8988T (cell line): ENCODE measurements at regions not wholly inside any gene's neighbourhood (a gene's known extent, or its start where the extent isn't known, plus 50 kb on each side); places are given as distances from the start of the nearest gene placed in this dataset.

Experiments
- DNase-seq: peaks from one replicate; pipeline ENCODE4 v3.0.0; 2011

DNA sequence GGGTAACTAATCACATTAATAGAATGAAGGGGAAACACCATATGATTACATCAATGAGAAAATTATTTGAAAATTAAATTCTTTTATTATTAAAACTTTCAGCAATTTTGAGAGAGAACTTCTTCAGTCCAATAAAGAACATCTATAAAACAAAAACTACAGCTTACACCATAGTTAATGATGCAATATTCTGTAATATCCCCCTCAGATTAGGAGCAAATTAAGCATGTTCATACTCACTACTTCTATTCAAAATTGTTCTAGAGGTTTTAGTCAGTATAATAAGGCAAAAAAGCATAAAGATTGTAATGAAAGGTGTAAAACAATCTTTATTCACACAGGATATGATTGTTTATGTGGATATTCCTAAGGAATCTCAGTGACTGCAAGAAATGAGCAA is 465.4 kb downstream of the CD109 start:
- DNase-seq, result no peak

DNA sequence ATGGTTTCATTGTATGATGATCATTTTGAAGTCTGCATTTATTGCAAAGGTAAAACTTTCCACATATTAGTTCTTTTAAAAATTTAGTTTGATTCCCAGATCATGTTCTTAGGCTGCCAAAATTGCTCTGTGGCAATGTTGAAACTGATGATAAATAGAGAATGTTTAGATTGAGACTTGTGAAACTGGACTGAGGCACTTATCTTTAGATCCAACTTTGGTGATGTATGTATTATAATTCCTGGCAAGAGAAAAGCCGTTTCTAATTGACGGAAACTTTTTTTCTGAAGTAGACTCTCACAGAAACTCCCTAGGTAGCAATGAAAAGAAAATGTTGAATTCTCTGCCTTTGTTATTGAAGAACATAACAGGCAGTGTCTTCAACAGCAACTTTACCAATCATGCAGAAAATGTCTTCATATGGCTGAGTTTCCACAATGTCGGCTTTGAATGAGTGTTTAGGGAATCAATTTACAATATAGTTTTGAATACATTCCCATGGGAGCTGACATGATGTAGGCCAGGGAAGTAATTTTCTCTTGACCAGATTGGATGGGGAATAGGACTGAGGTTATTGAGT is 456.2 kb downstream of the CD109 start:
- no peak for DNase-seq

DNA sequence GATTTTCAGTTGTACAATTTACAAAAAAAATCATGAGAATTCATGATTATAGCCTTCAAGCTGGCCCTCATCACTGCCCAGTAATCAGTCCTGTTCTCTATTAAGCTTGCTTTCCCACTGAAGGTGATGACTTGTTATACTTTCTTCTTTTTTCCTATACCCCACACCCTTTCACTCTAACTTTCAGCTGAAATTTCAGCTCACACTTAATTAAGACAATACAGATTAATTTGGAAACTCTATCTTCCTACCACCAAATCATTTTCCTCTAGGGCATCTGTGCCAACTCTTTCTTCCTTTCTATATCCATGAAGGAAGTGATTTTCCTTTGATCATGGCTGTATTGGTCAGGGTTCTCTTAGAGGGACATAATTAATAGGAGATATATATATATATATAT is 449.9 kb downstream of the CD109 start:
- no peak for DNase-seq

DNA sequence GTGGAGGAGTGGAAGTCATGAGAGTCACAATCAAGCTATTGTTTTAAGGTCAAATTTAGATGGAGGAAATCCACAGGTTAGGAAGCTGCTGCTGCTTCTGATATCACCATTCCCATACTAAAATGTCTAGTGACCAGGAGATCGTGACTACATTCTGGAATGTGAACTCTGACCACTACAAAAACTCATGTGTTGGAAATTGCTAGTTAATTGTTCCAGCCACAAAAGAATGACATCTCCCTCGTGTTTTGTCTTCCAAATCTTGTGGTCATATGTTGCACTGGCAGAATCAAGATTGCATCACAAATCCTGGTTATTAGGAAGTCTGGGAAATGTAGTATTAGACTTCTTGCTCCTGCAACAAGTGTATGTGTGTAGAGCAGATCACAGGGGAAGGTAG is 441.9 kb downstream of the CD109 start:
- no peak for DNase-seq

DNA sequence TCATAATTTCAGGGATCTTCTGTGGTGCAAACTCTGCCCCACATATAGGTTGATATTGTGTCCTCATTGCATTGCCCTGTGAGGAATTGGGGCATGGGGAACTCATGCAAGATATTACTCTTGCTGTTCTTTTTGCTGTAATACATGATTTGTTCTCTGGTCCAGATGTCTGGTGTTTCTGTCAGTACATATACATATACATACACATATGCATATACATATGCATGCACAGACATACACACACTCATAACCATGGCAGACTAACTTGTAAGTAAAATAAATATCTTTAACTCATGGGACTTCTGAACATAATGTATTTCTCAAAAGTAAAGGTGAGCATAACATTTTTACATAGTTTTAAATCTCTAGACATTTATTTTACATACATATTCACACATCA is 438.3 kb downstream of the CD109 start:
- DNase-seq, result no peak

DNA sequence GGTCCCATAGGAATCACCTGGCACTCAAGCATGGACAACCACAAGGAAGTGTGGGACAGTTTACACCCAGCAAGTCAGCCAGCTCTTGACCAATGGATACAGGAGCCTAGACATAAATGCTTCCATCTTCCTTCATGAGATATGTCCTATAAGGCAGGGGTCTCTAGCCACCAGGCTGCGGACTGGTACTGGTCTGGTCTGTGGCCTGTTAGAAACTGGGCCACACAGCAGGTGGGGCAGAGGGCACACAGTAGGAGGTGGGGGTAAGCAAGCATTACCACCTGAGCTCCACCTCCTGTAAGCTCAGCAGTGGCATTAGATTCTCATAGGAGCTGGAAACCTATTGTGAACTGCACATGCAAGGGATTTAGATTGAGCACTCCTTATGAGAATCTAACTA is 437.1 kb downstream of the CD109 start:
- DNase-seq, result no peak

DNA sequence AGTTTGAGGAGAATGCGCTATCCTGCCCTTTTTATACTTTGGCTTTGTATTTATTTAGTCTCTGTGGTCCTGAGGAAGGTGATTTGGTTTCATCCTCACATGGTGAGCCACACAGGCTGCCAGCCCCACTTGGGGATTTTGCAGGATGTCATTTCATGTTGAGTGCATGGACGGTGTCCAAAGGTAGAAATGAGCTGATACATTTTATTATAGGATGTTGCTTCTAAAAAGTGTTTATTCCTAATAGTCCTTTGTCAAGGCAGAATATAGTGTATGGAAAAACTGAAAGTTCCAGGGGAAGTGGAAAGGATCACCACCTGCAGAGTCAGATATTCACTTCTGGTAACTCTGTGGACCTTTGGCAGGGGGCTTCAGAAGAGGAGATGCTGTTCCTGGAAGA is 434.6 kb downstream of the CD109 start:
- no peak for DNase-seq

DNA sequence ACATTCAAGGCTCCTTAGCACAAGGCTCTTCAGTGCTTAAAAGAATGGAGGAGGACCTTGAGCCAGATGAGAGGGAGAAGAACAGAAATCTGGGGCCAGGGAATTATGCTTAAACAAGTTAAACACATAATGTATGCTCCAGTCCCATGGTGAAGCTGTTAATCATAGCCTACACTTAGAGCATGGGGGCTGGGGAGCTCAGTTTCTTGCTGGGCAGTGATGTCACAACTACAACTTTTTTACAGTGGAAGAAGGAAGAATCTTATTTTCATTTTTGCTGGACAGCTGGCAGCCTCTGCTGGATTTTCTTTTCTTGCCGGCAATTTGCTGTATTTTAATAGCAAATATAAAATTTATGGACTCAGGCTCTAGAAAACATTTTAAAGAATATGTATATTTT is 432.5 kb downstream of the CD109 start:
- no peak for DNase-seq

DNA sequence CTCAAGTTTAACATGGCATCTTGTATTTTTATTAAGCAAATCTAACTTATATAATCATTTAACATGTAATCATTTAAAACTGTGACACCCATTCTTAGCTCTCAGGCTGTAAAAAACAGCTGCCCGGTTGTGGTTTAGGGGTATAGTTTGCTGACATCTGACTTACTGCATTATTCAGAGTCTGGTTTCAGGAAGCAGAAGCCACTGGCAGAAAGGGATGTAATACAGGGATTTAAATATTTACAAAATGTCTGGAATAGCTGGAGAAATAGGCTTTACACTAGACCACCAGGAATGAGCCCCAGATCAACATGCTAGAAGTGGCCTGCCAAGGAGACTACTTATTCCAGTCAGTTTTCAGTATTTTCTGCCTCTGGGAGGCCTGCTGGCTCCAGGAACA is 421.1 kb downstream of the CD109 start:
- no peak for DNase-seq

DNA sequence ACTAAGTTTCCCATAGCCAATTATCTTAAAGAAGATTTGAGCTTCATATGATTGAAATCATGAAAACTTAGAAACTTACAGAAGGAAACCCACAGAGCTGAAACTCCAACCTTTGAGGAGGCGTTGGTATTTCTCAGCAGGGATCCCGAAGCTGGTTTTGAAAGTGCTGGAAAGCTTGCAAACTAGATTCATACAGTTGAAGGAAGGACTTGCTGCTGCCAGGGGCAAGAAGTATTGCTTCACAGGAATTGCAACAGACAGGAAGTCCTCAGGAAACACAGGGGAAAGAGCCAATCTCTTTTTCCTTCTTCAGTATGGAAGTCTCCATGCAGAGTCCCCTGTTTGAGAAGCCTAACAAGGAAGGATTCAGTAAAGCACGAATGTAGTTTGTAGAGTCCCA is 419.7 kb downstream of the CD109 start:
- DNase-seq, result no peak

DNA sequence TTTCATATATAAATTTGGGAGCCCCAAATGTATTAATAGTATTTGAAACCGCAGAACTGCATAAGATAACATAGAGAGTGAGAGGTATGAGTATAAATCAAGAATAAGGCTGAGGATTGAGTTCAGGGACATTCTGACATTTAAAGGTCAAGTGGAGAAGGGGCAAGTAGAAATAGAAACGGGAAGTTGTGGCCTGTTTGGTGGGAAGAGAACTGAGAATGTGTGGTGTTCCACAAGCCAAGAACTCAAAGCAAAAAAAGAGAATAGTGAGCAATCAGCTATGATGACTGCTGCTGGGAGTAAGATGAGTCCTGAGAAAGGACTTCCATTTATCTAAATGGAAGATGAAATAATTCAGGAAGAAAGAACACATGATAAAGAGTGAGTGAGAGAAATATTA is 418.4 kb downstream of the CD109 start:
- DNase-seq, result no peak

DNA sequence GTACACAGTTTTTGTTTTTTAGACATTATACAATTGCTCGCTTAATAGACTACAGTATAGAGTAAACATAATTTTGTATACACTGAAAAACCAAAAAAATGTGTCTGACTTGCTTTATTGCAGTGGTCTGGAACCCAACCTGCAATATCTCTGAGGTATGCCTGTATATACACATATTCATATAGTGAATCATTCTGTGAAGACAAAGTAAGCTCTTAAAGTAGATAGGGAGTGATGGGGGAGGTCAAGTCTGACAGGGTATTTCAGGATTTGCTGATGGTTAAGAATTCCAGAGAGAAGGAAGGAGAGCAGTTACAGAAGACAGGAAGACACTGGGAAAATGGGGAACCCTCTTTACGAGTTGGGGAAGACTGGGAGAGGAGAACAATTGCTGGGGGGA is 417.9 kb downstream of the CD109 start:
- DNase-seq, result no peak

DNA sequence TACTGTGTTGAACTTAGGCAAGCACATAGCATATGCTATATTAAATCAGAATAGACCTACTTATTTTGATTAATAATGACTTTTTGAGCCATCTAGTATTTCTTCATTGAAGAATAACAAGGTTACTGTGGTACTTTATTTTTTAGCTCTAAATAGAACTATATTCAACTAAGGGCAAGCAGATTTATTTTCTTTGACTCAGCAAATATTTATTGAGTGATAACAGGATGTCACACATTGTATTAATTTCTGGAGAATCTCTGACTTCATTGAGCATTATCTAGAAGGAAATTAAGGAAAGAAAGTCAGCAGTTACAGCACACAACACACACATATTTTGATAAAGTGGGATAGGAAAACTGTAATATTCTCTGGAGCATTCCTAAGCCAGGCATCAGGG is 407.4 kb downstream of the CD109 start:
- no peak for DNase-seq

DNA sequence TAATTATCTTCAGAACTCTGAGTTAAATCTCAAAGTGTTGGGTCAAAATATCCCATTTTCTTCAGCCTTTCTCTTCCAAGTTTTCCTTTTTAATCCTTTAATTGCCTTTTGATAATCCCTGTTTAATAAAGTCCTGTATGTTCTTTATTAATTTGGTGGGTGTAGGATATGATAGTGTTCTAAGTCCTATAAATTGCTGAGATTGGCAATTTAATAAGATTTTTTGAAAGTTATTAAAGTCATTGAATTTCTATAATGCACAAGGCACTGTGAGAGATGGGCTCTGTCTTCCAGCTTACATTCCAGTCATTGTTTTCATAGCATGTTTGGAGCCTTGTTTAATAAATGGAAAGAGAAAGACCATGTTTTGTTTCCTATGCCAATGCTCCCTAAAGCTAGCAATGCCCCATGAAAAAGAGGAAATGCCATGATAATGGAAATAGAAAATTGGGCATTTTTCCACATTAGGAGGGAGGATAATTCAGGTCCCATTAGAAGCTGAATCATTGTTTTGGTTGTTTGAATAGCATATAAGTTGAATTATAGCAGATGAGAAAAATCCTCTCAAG is 404.8 kb downstream of the CD109 start:
- no peak for DNase-seq

DNA sequence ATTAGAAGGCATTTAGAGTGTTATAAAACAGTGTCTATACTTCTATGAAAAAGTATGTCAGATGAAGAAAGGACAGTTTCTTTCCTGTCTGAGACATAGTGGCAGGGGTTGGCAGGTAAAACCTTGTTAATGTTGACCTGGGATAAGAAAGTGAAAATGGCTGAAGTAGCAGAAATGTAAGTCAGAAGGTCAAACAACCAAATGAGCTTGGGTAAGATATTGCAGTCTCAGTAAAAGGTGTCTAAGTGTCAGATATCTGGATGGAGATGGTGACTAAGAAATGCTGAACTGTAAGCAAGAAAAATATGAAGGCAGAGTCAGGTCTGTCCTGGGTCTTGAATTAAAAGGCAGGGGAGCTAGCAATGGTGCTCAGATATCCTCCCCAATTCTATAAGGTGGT is 400.3 kb downstream of the CD109 start:
- DNase-seq, result no peak

DNA sequence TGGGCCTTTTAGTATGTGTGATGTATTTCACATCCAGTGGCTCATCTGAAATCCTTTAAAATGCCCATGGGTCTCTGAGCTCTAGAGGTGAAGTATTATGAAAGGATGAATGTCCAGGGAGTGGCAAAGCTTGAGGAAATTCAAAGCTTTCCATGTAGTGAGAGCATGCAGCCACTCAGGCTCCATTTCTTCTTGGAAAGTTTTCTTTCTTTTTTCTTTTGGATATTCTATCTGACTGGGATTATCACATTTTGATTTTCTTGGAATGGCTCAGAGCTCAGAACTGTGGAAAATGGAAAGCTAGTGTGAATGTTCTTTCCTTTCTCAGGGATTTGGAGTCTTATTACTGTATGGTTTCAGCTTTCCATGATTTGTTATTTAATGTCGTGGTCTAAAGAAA is 397.4 kb downstream of the CD109 start:
- no peak for DNase-seq

DNA sequence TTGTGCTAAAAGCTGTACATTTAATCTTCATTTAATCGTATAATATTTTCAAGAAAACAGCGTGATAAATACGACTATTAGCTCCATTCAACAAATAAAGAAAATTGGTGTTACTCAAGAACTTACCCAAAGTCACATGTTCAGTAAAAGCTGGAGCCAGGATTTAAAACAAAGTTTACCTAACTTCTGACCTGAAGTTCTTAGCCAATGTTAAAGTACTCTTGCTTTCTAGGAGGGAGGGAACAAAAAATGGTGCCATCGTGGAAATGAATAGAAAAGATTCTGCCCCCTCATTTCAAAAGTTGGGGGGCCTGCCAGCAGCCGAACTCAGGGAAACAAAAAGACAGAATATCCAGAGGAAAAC is 395.8 kb downstream of the CD109 start:
- DNase-seq, result no peak

DNA sequence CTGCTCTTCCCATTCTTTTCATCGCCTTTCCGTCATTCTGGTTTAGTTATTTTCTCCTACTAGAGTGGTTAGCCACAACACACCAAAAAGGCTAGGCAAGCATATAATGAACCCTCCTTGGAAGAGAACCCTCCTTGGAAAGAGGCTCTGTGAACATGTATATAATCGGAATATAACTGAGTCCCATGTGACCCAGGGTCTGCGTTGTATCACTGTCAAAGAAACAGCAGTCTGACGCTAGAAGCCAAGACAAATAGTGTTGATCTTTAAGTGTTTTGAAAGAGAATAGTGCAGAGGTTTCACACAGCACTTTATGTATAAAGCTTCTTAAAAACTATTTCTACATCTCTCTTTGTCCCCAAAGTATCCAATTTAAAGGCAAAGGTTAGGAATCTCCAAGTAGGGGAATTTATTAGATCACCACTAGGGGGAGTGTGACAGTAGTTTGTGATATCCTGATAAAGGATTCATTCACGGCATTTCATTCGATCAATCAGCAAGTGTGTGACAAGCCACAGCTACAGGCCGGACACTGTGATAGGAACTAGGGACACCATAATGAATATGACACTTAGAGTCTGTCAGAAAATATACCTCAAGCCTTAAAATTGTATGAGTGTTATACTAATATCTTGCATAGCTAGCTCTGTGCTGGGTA is 395.3 kb downstream of the CD109 start:
- DNase-seq, result no peak

DNA sequence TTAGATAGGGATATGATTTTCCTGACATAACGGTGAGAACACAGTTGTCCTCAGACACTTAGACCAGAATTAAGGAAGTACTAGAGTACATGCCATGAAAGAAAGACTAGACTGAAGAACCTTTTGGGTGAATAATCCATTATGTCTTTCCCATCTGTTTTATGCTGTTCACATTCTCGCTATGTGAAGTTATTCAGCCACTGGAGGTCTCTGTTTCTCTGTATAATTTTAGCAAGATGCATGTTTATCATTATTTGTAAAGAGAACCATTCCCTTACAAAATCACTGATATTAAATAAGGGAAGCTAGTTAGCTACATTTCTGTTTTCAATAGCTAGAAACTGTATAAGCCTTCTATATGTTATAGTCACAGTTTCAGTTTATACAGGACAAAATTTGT is 391.9 kb downstream of the CD109 start:
- DNase-seq, result no peak

DNA sequence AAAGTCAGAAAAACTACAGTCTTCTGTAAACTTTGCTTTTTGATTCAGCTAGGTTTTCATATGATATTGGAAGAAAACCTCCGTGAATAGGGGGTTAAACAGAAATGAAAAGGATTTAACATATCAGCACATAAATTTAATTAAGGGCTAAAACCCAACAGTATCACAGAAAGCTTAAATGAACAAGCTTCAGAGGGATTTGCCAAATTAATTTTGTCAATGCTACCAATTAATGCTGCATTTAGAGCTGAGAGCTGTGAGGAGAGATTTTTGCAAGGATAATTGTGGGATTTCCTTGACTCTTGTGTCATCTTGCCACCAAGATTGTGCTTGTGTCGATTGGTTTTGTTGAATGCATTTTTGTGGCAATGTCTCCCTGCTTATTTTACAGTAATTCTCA is 379.9 kb downstream of the CD109 start:
- no peak for DNase-seq

DNA sequence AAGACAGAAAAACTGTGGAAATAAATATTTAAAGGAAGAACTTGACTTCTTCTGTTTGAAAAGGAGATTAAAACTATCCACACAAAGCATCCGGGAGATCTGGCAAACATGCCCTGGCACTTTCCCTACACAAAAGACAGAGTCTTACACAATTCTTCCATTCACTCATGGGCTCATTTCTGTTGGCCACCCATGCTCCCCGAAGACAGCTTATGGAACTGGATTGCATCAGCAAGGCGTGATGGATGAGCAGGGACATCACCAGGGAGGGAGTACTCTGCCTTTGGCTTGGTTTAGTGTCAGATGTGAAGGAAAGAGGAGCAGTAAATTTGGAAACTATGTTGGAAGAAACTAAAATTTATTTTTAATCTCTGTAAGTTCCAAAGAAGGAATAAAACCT is 379.3 kb downstream of the CD109 start:
- DNase-seq, result no peak

DNA sequence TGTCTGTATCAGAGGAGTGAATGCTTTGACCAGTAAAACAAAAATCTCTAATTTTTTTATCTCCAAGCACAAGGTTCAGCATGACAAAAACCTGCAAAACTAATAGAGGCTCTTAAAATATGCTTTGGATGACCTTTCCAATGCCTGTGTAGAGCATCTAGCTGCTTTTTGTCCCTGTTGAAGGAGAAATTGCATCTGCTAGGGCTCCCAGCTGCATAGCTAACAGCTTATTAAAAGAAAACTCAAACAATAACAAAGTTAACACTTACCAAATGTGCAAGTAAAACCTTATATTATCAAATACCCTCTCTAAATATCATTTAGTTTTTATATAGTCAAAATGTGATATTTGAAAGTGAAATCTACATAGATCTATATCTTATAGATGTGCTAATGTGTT is 378.6 kb downstream of the CD109 start:
- no peak for DNase-seq

DNA sequence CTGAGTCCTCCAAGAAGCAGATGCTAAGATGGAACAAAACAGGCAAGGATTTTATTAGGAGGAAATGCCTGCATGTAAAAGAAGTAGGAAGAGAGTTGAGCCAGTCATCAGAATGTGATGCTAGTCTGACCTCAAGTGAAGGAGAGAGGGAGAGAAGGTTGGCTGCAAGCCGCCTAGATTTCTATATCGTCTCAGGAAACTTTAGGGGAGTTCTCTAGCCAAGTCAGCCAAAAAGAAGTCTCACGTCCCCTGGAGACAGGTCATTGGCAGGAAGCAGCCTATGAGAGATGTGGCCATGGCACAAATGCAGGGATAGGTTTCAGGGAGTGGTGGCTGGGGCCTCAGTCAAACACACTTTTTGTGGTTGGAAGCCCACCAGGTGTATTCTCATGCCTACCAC is 378.0 kb downstream of the CD109 start:
- no peak for DNase-seq

DNA sequence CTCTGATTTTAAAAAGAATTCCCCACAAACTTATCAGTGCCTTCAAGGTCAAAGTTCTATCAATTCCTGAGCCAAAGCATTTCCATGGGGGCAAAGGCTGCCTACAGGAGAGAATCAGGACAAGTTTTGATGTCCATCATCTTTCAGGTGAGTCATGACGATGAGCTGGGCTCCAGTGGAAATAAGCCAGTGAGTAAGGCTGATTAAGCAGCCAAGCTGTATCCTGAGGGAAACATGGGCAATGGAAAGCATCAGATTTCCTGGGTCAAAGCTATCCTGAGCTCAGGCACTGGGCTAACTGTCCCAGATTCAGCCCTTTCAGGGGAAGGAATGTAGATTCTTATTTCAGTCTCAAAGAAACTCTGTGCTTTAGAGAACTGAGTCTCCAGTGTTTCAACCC is 377.4 kb downstream of the CD109 start:
- DNase-seq, result peak; percentile 9

DNA sequence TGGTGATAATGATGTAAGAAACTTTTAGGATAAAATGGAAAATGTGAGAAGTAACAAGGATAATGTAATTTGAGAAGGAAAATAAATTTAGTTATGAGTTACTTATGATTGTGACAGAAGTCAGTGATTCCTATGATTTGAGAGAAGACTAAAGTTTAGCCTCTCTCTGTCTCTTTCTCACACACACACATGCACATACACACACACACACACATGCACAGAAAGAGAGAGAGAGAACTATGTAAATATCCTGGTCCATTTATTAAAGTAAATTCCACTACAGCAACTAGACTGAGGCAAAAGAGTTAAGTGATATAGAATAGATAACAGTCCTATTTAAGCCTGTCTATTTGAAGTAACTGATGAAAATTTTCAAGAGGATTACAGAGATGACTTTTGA is 375.2 kb downstream of the CD109 start:
- no peak for DNase-seq
